OCI-LY1 (cell line): ENCODE measurements at regions not wholly inside any gene's neighbourhood (a gene's known extent, or its start where the extent isn't known, plus 50 kb on each side); places are given as distances from the start of the nearest gene placed in this dataset.

Experiments used
- H2AFZ ChIP-seq: fragments of 200-600 bp; sonication (generic), shearing (Covaris generic); 2 replicates; pipeline ENCODE4 v1.6.0; 2014; ENCODE audit warnings: antibody characterized with exemption, mild to moderate bottlenecking, low read length
- H3F3A ChIP-seq: fragments of 200-600 bp; sonication (generic), shearing (Covaris generic); 2 replicates; pipeline ENCODE4 v1.6.0; 2014; ENCODE audit warnings: mild to moderate bottlenecking, antibody characterized with exemption, low read length, moderate library complexity; ENCODE audit not compliant: insufficient read depth
- H3K27ac ChIP-seq: fragments of 200-600 bp; sonication (generic); 2 replicates; pipeline ENCODE4 v1.5.1; 2014; ENCODE audit warnings: low read length, mixed run types, mild to moderate bottlenecking, low read depth; ENCODE audit not compliant: poor library complexity, severe bottlenecking
- H3K27me3 ChIP-seq: fragments of 200-600 bp; sonication (generic); 2 replicates; pipeline ENCODE4 v1.6.0; 2014; ENCODE audit warnings: antibody characterized with exemption, mild to moderate bottlenecking, low read length, moderate library complexity; ENCODE audit not compliant: insufficient read depth
- H3K36me3 ChIP-seq: fragments of 200-600 bp; sonication (generic); 2 replicates; pipeline ENCODE4 v1.6.1; 2014; ENCODE audit warnings: mild to moderate bottlenecking, antibody characterized with exemption, low read length, moderate library complexity, mixed read lengths; ENCODE audit not compliant: insufficient read depth
- H3K4me1 ChIP-seq: fragments of 200-600 bp; sonication (generic); 2 replicates; pipeline ENCODE4 v1.5.1; 2014; ENCODE audit warnings: mild to moderate bottlenecking, low read length, moderate library complexity; ENCODE audit not compliant: insufficient read depth, severe bottlenecking
- H3K4me2 ChIP-seq: fragments of 200-600 bp; sonication (generic), shearing (Covaris generic); 2 replicates; pipeline ENCODE4 v1.6.1; 2014; ENCODE audit warnings: low read length
- H3K4me3 ChIP-seq: fragments of 200-600 bp; sonication (generic); 2 replicates; pipeline ENCODE4 v1.5.1; 2014; ENCODE audit warnings: low read length, low read depth, mild to moderate bottlenecking, mixed read lengths; ENCODE audit not compliant: poor library complexity, severe bottlenecking
- H3K79me2 ChIP-seq: fragments of 200-600 bp; shearing (Covaris generic); 2 replicates; pipeline ENCODE4 v1.6.1; 2016; ENCODE audit warnings: mixed run types, low read length, mixed read lengths; ENCODE audit not compliant: insufficient read depth
- H3K9ac ChIP-seq: fragments of 200-600 bp; sonication (generic), shearing (Covaris generic); 2 replicates; pipeline ENCODE4 v1.6.1; 2014; ENCODE audit warnings: mild to moderate bottlenecking, low read length, mixed read lengths
- H3K9me2 ChIP-seq: fragments of 200-600 bp; sonication (generic), shearing (Covaris generic); 2 replicates; pipeline ENCODE4 v1.6.1; 2014; ENCODE audit warnings: low read depth, mild to moderate bottlenecking, low read length, mixed read lengths
- H3K9me3 ChIP-seq: fragments of 200-600 bp; shearing (Covaris generic); 2 replicates; pipeline ENCODE4 v1.6.1; 2014; ENCODE audit warnings: low read length, mixed read lengths
- H4K20me1 ChIP-seq: fragments of 200-600 bp; sonication (generic), shearing (Covaris generic); 2 replicates; pipeline ENCODE4 v1.6.0; 2016; ENCODE audit warnings: mild to moderate bottlenecking, low read length; ENCODE audit not compliant: insufficient read depth
- CTCF ChIP-seq: fragments of 200-600 bp; sonication (generic), shearing (Covaris generic); IDR thresholded peaks from 2 replicates; pipeline ENCODE4 v1.5.1; 2017; ENCODE audit warnings: mild to moderate bottlenecking, antibody characterized with exemption, low read length, moderate library complexity, mixed read lengths
- EZH2 ChIP-seq: fragments of 200-600 bp; sonication (generic), shearing (Covaris generic); IDR thresholded peaks from 2 replicates; pipeline ENCODE4 v1.8.0; 2017; ENCODE audit warnings: borderline replicate concordance, mixed run types, mild to moderate bottlenecking, antibody characterized with exemption, low read length, moderate library complexity, mixed read lengths

GRCh38 chr1:59218521-59219236 is 78.2 kb upstream of the FGGY start:
- Histone ChIP-seq H3K4me2 (no peak overlapping the region), H3K27me3 (no peaks in the 10 kb centered on the region)

GRCh38 chr1:59219916-59220315 is 77.0 kb upstream of the FGGY start:
- Histone ChIP-seq H3K27me3 (no peaks in the 10 kb centered on the region), H3K4me3 (no peak overlapping the region), H3K79me2 (no peaks in the 10 kb centered on the region), H3F3A (no peaks in the 10 kb centered on the region), H3K4me1 (no peaks in the 10 kb centered on the region), H3K9me3 (no peaks in the 10 kb centered on the region), H3K36me3 (no peaks in the 10 kb centered on the region), H2AFZ (no peak overlapping the region), H4K20me1 (no peaks in the 10 kb centered on the region), H3K4me2 (no peak overlapping the region), H3K9ac (no peak overlapping the region), H3K9me2 (no peaks in the 10 kb centered on the region), H3K27ac (no peak overlapping the region)
- TF ChIP-seq EZH2 (no peak), CTCF (no peak)

More at GRCh38 chr1:59218521-59219236, 78.2 kb upstream of the FGGY start:
- TF ChIP-seq CTCF (no peak), EZH2 (no peak)
- H3K4me1 ChIP-seq = no peaks in the 10 kb centered on the region
- no peaks in the 10 kb centered on the region for H3K9me3 ChIP-seq
- H3F3A ChIP-seq = no peaks in the 10 kb centered on the region
- no peaks in the 10 kb centered on the region for H3K36me3 ChIP-seq
- H3K79me2 ChIP-seq = no peaks in the 10 kb centered on the region
- H3K27ac ChIP-seq = no peak overlapping the region
- no peak overlapping the region for H3K4me3 ChIP-seq
- H3K9me2 ChIP-seq = no peaks in the 10 kb centered on the region
- H4K20me1 ChIP-seq = no peaks in the 10 kb centered on the region
- H3K9ac ChIP-seq = no peak overlapping the region
- no peak overlapping the region for H2AFZ ChIP-seq

- Histone ChIP-seq H3K9me2 (no peaks in the 10 kb centered on the region), H3K4me3 (no peak overlapping the region), H3K79me2 (no peaks in the 10 kb centered on the region), H4K20me1 (no peaks in the 10 kb centered on the region), H3K27me3 (no peaks in the 10 kb centered on the region), H3K4me2 (no peak overlapping the region), H3K4me1 (no peaks in the 10 kb centered on the region), H2AFZ (no peak overlapping the region), H3K9me3 (no peaks in the 10 kb centered on the region), H3K27ac (no peak overlapping the region), H3K36me3 (no peaks in the 10 kb centered on the region), H3K9ac (no peak overlapping the region), H3F3A (no peaks in the 10 kb centered on the region)
- TF ChIP-seq CTCF (no peak), EZH2 (no peak)
These were observed 76.5 kb upstream of the FGGY start for GRCh38 chr1:59220356-59220755.
